ENCODE measurements at regions not wholly inside any gene's neighbourhood (a gene's known extent, or its start where the extent isn't known, plus 50 kb on each side); places are given as distances from the start of the nearest gene placed in this dataset.

GRCh38 chr3:189551007-189551406, 80.2 kb upstream of the TP63 start:
- intact Hi-C loops (cut with DNase I) = no loop called here
- WGBS, 2 donors = 47 to 48% methylated on average over 2 of the region's 2 CpGs
- H3K27me3 ChIP-seq = no peaks in the 10 kb centered on the region

DNA sequence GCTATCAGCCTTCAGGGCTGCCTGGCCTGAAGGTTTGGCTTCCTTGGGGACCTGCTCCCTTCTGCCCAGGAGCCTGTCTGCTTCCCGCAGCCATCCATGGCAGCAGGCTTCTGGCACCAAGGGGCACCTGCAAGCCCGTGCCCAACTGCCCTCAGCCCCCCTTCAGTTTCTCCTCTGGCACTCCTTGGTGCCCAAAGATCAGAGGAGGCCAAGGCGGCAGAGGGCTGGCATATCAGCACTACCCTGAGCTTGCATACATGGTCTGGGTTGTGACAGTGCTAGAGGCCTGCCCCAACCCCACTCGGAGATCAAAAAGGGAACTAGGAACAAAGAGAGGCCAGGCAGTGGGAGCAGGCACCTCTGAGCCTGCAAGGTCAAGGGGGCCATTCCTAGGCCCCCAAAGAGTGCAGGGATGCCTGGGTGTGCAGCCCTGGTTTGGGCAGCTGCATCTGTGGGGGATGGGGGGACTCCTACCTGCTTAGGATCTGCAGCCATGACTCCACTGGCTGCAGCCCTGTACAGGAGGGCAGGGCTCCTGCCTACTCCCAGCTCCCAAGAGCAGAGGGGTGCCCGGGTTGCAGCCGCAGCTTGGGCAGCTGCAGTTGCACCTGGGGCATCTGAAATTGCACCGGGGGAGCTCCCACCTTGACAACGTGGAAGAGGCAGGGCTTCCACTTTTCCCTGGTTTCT, 76.2 kb upstream of the TP63 start:
- Histone ChIP-seq H3K27ac (no peak overlapping the region), H3K4me3 (no peak overlapping the region), H3K36me3 (no peaks in the 10 kb centered on the region), H3K4me1 (no peaks in the 10 kb centered on the region), H3K9me3 (peaks cover 0 to 45% (median 17%) of the 10 kb centered on the region in 11 donors), H3K27me3 (no peaks in the 10 kb centered on the region)
- DNase-seq (no peak), ATAC-seq (no peak)
- 64 to 66% methylated on average over 8 of the region's 8 CpGs for WGBS, 2 donors
- intact Hi-C loops (cut with DNase I) = no loop called here
- TF ChIP-seq, protein P1, sequence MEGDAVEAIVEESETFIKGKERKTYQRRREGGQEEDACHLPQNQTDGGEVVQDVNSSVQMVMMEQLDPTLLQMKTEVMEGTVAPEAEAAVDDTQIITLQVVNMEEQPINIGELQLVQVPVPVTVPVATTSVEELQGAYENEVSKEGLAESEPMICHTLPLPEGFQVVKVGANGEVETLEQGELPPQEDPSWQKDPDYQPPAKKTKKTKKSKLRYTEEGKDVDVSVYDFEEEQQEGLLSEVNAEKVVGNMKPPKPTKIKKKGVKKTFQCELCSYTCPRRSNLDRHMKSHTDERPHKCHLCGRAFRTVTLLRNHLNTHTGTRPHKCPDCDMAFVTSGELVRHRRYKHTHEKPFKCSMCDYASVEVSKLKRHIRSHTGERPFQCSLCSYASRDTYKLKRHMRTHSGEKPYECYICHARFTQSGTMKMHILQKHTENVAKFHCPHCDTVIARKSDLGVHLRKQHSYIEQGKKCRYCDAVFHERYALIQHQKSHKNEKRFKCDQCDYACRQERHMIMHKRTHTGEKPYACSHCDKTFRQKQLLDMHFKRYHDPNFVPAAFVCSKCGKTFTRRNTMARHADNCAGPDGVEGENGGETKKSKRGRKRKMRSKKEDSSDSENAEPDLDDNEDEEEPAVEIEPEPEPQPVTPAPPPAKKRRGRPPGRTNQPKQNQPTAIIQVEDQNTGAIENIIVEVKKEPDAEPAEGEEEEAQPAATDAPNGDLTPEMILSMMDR (IDR thresholded peaks at IDR 0.05) = no peak

More at GRCh38 chr3:189551007-189551406, 80.2 kb upstream of the TP63 start:
- DNase-seq (no peak), ATAC-seq (no peak)
- Histone ChIP-seq H3K36me3 (no peaks in the 10 kb centered on the region), H3K27ac (no peak overlapping the region), H3K4me1 (no peaks in the 10 kb centered on the region), H3K4me3 (no peak overlapping the region), H3K9me3 (peaks cover 0 to 50% (median 22%) of the 10 kb centered on the region in 11 donors)
- TF ChIP-seq, protein P1 (IDR thresholded peaks at IDR 0.05) = no peak

- intact Hi-C loops (cut with DNase I) = no loop called here
- Histone ChIP-seq H3K4me1 (no peaks in the 10 kb centered on the region), H3K27me3 (no peaks in the 10 kb centered on the region), H3K4me3 (no peak overlapping the region), H3K36me3 (no peaks in the 10 kb centered on the region), H3K27ac (no peak overlapping the region), H3K9me3 (peaks cover 0 to 42% (median 13%) of the 10 kb centered on the region in 11 donors)
- ATAC-seq (no peak), DNase-seq (no peak)
- TF ChIP-seq, protein P1 (IDR thresholded peaks at IDR 0.05) = no peak
- WGBS, 2 donors = 50 to 65% methylated on average over 1 of the region's 1 CpG
These were observed 75.7 kb upstream of the TP63 start for GRCh38 chr3:189555558-189555881.

GRCh38 chr3:189557824-189558223, 73.4 kb upstream of the TP63 start:
- TF ChIP-seq, protein P1 (IDR thresholded peaks at IDR 0.05) = no peak
- no peaks in the 10 kb centered on the region for H3K4me1 ChIP-seq
- H3K4me3 ChIP-seq = no peak overlapping the region
- no peaks in the 10 kb centered on the region for H3K36me3 ChIP-seq
- no peak overlapping the region for H3K27ac ChIP-seq
- no peak for DNase-seq
- intact Hi-C loops (cut with DNase I) = no loop called here
- peaks cover 0 to 20% (median under 1%) of the 10 kb centered on the region in 11 donors for H3K9me3 ChIP-seq
- H3K27me3 ChIP-seq = no peaks in the 10 kb centered on the region
- WGBS, 2 donors = 88 to 89% methylated on average over 3 of the region's 3 CpGs
- no peak for ATAC-seq
